GM23338 (cell line): ENCODE measurements at regions not wholly inside any gene's neighbourhood (a gene's known extent, or its start where the extent isn't known, plus 50 kb on each side); places are given as distances from the start of the nearest gene placed in this dataset.

Source experiments
- EZH2 ChIP-seq: fragments of 200-600 bp; sonication (generic); IDR thresholded peaks from one replicate; pipeline ENCODE4 v1.8.0; 2017; ENCODE audit warnings: antibody characterized with exemption, mild to moderate bottlenecking, low read depth; ENCODE audit not compliant: unreplicated experiment
- EZH2phosphoT487 ChIP-seq: fragments of 200-600 bp; sonication (generic); IDR thresholded peaks from one replicate; pipeline ENCODE4 v1.8.1; 2018; ENCODE audit warnings: antibody characterized with exemption; ENCODE audit not compliant: unreplicated experiment
- POLR2AphosphoS5 ChIP-seq: IDR thresholded peaks from 2 replicates; pipeline ENCODE4 v1.6.1; 2016; ENCODE audit warnings: antibody characterized with exemption, low read depth
- TF ChIP-seq, protein P1 (sequence below), 2 experiments: fragments of 200-600 bp in 1 of 2; sonication (generic) in 1 of 2; conservative IDR thresholded peaks; 2 replicates each; pipeline versions ENCODE4 v1.5.1 to v1.6.1; 2016 to 2017; ENCODE audit warnings: antibody characterized with exemption in 2 of 2, low read depth in 2 of 2, mild to moderate bottlenecking in 2 of 2, moderate library complexity in 1 of 2
- TF ChIP-seq, protein P2 (sequence below): IDR thresholded peaks from 2 replicates; pipeline ENCODE4 v1.6.1; 2016; ENCODE audit warnings: antibody characterized with exemption
- TF ChIP-seq, protein P3 (sequence below): IDR thresholded peaks from one replicate; pipeline ENCODE4 v1.6.1; 2018; ENCODE audit warnings: antibody characterized with exemption; ENCODE audit not compliant: unreplicated experiment

DNA sequence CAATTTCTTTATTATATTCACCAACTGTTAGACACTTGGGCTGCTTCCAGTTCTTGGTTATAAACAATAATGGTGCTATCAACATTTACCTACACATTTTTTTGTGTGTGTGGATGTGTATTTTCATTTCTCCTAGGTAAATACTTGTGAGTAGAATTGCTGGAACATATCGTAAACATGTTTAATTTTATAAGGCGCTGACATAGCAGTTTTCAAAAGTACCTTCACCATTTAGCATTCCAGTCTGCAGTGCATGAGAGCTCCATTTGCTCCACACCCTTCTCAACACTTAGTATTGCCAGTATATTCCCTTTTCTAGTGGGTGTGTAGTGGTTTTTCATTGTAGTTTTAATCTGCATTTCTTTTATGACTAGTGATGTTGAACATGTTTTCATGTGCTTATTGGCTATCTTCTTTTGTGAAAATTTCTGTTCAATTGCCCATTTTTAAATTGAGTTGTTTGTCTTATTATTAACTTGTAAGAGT, 59.6 kb upstream of the FAM204A start:
- no peak for TF ChIP-seq EZH2
- TF ChIP-seq, protein P1, sequence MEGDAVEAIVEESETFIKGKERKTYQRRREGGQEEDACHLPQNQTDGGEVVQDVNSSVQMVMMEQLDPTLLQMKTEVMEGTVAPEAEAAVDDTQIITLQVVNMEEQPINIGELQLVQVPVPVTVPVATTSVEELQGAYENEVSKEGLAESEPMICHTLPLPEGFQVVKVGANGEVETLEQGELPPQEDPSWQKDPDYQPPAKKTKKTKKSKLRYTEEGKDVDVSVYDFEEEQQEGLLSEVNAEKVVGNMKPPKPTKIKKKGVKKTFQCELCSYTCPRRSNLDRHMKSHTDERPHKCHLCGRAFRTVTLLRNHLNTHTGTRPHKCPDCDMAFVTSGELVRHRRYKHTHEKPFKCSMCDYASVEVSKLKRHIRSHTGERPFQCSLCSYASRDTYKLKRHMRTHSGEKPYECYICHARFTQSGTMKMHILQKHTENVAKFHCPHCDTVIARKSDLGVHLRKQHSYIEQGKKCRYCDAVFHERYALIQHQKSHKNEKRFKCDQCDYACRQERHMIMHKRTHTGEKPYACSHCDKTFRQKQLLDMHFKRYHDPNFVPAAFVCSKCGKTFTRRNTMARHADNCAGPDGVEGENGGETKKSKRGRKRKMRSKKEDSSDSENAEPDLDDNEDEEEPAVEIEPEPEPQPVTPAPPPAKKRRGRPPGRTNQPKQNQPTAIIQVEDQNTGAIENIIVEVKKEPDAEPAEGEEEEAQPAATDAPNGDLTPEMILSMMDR (conservative IDR thresholded peaks at IDR 0.05; ENCODE audit: low read depth in 2 of 2) = no peak
- TF ChIP-seq POLR2AphosphoS5 = no peak
- TF ChIP-seq, protein P2, sequence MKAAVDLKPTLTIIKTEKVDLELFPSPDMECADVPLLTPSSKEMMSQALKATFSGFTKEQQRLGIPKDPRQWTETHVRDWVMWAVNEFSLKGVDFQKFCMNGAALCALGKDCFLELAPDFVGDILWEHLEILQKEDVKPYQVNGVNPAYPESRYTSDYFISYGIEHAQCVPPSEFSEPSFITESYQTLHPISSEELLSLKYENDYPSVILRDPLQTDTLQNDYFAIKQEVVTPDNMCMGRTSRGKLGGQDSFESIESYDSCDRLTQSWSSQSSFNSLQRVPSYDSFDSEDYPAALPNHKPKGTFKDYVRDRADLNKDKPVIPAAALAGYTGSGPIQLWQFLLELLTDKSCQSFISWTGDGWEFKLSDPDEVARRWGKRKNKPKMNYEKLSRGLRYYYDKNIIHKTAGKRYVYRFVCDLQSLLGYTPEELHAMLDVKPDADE = no peak
- TF ChIP-seq, protein P3, sequence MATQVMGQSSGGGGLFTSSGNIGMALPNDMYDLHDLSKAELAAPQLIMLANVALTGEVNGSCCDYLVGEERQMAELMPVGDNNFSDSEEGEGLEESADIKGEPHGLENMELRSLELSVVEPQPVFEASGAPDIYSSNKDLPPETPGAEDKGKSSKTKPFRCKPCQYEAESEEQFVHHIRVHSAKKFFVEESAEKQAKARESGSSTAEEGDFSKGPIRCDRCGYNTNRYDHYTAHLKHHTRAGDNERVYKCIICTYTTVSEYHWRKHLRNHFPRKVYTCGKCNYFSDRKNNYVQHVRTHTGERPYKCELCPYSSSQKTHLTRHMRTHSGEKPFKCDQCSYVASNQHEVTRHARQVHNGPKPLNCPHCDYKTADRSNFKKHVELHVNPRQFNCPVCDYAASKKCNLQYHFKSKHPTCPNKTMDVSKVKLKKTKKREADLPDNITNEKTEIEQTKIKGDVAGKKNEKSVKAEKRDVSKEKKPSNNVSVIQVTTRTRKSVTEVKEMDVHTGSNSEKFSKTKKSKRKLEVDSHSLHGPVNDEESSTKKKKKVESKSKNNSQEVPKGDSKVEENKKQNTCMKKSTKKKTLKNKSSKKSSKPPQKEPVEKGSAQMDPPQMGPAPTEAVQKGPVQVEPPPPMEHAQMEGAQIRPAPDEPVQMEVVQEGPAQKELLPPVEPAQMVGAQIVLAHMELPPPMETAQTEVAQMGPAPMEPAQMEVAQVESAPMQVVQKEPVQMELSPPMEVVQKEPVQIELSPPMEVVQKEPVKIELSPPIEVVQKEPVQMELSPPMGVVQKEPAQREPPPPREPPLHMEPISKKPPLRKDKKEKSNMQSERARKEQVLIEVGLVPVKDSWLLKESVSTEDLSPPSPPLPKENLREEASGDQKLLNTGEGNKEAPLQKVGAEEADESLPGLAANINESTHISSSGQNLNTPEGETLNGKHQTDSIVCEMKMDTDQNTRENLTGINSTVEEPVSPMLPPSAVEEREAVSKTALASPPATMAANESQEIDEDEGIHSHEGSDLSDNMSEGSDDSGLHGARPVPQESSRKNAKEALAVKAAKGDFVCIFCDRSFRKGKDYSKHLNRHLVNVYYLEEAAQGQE = no peak
- TF ChIP-seq EZH2phosphoT487 = no peak
